HG02943 (cell line): ENCODE measurements at regions not wholly inside any gene's neighbourhood (a gene's known extent, or its start where the extent isn't known, plus 50 kb on each side); places are given as distances from the start of the nearest gene placed in this dataset.
A peak's percentile ranks its signal among the peaks of the same experiment; 100 is the strongest.

Experiments
- ATAC-seq: cut with Tn5 transposase; IDR thresholded peaks from one replicate; pipeline ENCODE4 v1.9.1; 2021; ENCODE audit warnings: mild to moderate bottlenecking, low read depth, moderate library complexity; ENCODE audit not compliant: unreplicated experiment

DNA sequence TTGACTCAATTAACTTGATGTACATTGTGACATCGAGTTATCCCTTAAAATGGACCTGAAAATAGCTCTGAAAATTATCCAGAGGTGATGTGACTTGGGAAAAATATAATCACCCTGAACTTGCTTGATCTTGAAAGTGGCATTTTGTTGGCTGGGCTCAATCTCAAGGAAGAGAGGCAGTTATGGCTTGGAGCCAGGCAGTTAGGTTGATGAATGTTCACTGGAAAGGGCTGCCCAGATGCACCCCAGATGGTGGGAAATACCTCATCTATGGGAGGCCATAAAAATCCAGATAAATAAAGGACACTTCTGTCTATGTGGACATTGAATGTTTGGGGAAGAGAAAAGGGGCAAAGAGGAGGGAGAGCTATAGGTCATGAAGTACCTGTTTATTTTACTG, 55.7 kb upstream of the OR5AN1 start:
- ATAC-seq, result no peak

DNA sequence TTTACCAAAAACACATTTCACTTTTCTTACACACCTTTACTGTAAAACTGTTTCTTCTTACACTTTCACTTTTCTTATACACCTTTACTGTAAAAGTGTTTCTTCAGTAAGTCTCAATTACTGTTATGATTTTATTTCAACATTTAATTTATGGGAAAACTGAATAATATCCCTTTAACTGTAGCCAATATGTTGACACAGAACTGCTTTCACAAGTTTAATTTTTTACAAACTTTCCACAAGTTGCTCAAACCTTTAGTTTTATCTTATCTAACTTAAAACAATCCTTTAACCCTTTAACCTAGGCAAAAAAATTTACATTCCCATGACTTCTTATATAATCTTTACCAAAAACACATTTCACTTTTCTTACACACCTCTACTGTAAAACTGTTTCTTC, 63.3 kb upstream of the OR5AN1 start:
- no peak for ATAC-seq

DNA sequence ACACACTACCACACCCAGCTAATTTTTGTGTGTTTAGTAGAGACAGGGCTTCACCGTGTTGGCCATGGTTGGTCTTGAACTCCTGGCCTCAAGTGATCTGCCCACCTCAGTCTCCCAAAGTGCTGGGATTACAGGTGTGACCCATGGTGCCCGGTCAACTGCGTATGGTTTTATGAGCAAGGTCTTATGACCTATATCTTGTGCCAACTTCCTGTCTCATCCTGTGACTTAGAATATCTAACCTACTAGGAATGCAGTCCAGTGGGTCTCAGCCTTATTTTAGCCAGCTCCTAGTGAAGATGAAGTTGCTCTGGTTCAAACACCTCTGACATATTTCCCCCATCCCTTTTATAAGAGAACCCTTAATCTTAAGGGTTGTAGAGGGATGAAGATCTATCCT, 66.1 kb upstream of the OR5AN1 start:
- no peak for ATAC-seq

DNA sequence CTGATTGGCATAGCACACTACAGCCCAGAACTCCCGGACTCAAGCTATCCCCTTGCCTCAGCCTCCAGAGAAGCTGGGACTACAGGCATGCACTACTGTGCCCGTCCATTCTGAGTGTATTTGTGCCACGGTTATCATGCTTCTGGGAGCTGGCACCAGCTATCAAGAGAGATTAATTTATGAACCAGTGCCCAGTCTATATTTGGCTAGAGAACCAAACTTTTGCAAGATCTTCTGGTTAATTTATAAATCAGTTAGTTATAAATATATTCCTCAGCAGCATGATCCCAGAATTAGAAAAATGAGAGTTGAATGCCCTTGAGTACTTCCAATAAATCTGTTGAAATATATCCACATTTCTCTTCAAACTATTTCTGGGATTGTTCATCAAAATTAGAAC, 67.5 kb upstream of the OR5AN1 start:
- ATAC-seq, result no peak

DNA sequence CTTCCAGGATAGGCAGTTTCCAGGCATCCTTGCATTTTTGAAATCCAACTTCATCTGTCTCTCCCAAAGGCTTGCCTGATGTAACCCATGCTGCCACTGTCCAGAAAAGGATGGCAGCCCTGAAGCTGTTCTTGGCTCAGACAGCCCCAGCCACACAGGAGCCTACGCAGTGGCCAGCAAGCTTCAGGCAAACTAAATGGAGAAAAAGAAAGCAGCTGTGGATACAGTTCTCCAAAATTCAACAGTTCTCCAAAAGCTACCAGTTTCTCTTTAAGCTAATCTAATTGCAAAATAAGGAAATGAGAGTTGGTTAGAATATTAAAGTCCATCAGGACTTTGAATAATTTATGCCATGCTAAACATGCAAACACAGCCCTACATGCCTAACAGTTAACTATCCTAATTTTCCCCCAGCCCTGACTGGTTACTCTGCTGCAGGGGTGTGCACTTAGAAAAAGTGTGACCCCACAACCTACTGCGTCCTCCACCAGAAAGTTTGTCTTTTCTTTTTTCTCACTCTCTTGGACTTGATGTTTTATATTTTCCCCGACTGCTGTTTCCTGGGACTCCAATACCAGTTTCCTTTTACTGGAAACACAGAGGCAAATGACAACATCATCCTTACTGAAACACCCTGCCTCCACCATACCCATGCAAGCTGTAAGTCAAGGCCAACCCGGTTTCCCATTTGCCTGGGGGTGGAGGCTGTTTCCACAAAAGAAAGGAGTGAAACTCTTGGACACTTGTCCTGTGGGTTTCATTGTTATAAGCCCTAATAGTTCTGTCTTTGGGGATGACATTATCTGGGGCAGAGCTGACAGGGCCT, 69.1 kb upstream of the OR5AN1 start:
- no peak for ATAC-seq

DNA sequence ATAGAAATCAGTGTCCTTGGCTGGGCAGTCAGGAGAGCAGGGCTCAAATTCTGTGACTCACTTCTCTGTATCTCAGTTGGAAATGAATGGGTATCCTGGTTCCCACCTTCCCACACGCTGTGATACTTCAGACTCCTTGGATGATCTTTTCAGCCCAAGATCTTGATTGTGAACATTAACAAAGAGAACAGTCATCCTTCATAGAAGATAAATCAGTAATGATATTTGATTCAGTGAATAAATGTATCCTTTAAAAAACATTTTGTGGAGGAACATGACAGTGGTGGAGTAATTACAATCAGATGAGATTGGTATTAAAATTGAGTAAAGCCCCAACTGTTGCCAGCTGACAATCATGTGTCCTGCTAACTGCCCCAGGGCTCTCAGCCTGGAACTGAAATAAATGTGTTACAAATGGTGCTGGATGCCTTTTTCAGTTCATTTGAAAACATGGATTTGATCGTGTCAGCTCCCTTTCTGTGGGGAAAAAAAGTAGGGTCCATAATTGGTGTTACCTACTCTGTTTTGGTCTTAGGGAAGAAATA, 72.9 kb upstream of the OR5AN1 start:
- ATAC-seq, result no peak

DNA sequence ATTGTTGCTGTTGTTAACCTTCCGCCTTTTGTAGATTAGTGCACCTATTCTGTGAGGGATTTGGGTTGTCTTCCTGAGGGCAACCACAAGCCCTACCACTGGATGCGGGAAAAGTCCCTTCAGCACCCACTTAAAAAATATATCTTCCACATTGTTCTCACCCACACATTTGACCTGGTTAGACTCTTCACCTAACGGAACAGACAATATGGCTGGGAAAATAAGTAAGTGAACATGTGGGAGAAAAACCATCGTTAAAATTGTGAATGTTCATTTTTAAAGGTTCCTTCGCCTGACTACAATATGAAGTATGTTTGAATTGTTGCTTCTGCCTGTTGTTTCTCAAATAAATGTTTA, 72.0 kb upstream of the MPEG1 start:
- ATAC-seq, result no peak

DNA sequence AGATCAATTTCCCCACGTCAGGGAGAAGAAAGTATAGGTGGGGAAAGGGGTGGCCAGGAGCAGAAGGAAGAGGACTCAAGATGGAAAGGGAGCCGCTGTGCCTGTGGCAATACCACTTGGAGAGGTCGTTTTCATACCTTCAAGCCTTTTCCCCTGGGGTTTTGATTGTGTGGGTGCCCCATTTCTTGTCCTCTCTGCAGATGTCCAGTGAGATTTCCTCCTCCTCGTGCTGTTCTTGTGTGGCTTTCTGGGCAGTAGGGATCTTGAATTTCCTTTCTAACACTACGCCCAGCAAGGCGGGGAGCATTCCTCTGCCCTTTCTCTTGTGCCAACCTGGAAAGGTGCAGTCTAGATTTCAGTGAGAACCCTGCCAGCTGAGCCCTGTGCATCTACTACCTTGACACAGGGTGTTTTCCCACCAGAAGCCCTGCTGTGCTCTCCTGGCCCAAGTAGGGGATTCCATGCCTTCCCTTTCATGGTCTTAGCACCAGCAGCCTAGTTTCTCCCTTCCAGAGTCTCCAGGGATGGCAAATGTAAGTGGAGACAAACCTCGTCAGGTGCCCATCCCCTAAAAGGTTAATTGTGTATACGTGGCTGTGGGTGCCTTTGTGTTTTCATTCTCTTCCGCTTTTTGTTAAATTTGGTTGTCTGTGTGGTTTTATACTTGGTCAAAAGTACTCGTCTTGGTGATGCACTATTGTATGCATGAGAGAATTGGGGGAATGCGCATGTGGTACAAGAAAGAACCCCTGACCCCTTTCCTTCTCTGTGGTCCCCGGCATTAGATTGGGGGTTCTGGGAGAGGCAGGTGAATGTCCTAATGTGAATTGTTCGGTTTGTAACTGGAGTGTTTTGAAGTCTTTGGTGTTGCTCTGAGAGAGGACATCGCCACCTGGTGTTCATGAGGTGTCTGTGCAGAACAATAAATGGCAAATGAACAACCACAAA, 71.4 kb upstream of the MPEG1 start:
- ATAC-seq, result peak; percentile 78

DNA sequence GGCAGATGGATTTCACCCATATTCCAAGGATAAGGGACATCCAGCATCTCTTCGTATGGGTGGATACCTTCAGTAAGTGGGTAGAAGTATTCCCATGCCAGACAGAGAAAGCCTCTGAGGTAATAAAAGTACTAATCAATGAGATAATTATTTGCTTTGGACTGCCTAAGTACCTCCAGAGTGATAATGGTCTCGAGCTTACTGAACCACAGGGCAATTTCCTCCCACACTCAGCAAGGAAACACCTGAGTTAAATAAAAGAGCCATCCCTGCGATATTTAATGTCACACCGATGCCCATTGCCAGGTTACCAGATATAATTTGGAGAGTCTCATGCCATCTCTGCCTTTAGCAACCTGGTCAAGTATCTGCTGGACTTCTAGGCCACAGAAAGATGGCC, 70.6 kb upstream of the MPEG1 start:
- ATAC-seq, result no peak

DNA sequence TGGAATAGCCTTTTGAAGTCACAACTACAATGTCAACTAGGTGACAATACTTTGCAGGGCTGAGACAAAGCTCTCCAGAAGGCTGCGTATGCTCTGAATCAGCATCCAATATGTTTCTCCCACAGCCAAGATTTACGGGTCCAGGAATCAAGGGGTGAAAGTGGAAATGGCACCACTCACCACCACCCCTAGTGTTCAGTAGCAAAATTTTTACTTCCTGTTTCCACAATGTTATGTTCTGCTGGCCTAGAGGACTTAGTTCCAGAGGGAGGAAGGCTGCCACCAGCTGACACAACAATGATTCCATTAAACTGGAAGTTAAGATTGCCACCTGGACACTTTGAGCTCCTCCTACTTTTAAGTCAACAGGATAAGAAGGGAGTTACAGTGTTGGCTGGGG, 68.5 kb upstream of the MPEG1 start:
- ATAC-seq, result no peak

DNA sequence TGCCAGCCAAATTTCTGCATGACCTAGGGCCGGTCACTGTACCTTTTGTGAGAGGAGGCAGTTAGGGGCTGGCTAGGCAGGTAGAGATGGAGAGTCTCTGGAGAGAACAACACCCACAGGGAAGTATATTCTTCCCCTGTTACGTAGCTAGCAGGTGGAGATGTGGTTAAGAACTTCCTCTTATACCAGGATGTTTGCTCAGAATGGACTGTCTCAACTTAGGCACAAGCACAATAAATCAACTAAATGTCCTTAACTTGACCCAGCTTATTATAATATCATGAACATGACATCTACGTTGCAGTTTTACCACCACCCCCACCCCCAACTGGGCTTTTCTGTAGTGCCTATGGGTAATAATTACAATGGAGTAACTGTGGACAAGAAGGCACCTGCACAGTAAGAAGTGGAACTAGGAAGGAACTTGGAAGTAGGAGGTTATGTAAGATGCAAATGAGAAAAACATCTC, 60.7 kb upstream of the MPEG1 start:
- ATAC-seq, result peak; percentile 89

DNA sequence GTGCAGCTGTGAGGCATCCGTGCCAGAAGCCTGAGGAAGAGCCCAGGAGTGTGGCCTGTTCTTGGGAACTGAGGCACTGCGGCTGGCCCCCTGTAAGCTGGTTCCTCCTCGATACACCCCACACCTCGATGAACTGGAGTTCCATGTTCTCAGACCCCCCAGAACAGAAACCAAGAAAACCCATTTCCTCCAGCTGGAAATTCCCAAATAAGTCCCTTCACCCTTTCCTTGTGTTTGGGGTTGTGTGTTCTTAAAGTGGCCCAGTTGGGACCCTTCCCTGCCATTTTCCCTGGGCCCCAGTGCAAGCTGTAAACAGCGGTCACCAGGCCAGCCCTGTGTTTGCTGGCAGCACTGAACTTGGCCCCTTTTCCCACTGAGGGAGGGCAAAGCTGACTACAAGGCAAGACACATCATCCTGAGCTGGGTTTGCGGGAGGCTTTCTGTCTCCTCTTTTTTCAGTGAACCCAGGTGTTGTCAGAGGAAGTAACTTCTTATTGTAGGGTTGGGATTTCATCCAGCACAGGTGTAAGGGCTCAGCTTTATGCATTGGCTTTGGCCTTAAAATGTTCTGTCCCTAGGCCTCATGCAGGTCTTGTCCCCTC, 60.1 kb upstream of the MPEG1 start:
- ATAC-seq, result peak; percentile 16

DNA sequence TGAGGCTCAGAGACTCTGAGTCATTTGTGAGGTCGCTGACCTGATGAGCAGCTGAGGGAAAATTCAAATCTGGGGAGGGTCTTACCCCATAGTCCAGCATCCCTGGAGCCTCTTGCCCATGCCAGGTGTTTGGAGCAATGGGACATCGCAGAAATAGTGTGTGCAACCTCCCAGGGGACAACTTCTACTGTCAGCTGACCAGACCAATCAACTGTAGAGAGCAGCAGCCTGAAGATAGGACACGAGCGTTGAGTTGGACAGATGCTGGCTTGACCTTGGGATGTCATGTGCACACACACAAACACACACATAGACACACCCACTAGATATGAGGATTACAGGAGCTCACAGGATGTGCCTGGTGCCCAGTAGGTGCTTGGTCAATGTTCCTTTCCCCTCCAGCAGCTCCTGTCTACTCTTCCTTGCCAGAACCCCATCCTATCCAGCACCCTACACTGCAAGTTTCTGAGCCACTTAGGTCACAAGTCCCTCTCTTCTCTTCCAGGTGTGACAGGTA, 59.1 kb upstream of the MPEG1 start:
- ATAC-seq, result no peak

DNA sequence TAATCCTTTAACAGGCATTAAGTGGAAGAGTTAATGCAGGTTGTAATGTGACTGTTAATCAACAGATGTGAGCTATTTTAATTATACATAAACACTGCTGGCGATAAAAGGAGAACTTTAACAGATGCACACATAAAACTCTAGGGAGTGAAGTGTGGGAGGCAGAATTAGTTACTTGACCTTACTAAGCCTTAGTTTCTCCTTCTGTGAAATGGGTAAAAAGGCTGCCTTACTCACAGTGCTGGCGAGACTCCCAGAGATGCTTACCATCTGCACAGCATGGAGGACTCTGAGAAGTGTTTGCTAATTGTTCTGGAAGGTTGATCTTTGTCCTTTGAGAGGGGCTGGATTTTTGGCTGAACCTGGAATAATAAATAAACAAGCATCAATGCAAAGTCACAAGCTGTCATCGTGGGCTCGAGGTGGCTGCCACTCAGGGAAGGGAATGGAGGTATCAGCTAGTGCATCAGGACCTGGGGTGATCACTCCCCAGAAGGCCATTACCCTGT, 58.6 kb upstream of the MPEG1 start:
- no peak for ATAC-seq

DNA sequence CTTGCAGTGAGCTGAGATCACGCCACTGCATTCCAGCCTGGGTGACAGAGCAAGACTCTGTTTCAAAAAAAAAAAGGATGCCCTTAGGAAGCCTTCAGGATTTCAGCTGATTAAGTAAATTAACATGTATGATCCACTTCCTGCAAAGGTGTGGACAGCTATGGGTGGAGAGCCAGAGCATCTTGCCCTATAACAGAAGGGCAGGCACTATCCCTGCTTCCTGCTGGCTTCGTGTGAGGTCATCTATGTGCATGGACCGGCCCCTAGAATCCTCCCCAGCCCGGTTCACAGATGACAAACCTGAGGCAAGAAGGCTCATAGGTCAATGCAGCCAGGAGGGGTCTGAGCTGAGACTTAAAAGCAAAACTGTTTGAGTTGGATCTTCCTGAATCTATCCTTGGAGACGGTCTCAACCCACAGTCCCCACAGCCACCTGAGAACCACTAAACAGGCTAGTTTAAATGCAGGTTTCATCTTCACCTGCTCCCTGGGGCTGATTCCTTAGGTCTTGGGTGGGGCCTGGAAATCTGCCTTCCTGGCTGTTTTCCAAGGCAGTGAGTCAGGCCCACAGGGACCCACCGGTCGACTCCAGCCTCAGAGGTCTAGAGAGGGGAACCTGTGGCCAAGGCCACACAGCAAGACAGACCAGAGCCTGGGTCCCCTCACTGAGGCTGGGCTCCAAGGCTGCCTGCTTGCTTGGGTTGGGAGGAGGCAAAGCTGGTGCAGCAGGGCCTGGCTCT, 55.2 kb upstream of the MPEG1 start:
- ATAC-seq, result peak; percentile 9

DNA sequence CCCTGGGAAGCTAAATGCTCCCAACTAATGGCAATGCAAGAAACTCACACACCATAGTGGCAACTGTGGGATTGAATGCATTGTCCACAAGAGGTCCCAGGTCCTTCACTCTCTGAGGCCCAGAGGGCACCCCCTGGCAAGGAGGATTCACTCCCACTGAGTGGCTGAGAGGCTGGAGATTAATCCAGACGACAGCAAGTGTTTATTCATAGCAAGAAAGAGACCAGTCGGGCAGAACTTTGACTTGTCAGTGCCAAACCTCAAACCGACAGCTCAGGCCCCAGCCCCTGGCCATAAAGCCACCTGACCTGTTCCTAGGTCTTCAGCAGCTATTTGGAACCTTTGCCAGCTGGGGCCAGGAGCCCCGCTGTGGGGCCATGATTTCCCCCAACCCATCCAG, 54.5 kb upstream of the MPEG1 start:
- peak; percentile 59 for ATAC-seq

DNA sequence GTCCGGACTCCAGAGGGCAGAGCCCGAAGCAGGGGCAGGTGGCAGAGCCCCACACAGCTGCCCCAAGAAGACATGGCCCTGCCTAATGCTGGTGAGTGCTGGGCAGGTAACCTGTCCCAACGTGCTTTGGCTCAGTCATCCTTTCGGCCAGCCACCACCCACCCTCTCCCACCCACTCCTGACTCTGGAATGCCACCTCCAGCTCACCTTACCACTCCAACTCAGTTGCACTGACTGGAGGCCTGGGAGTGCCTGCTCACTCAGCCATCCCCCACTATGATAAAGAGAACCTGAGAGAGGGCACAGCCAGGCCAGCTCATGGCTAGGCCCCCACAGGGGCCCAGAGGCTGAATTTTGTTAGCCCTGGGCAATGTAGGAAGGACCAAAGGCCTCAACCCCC, 53.8 kb upstream of the MPEG1 start:
- no peak for ATAC-seq

DNA sequence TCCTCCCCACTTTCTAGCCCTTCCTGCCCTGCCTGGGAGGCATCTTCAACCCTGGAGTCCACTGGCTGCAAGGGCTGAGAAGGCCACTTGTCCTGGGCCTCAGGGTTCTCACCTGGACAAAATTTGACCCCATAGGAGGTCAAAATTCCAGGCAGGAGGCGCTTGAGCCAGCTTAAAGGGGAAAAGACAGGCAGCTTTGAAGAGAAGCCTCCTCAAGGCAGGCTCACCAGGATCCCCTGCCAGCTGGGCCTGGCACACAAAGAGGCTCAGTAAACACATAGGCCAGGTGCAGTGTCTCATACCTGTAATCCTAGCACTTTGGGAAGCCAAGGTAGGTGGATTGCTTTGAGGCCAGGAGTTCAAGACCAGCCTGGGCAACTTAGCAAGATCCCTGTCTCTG, 53.0 kb upstream of the MPEG1 start:
- no peak for ATAC-seq

DNA sequence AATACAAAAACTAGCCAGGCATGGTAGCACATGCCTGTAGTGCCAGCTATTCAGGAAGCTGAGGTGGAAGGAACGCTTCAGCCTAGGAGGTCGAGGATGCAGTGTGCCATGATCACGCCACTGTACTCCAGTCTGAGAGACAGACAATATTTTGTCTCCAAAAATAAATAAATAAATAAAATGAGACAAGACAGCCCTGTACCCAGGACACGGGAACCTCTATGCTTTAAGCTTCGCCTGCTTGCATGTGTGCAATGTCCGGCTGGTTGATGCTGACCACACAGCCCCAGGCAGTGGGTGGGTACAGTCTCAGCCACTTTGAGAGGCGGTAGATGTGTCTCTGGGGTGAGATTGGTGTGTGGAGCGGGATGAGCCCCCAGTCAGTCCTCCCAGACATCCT, 52.0 kb upstream of the MPEG1 start:
- ATAC-seq, result no peak
